GM19328 (cell line): ENCODE measurements at regions not wholly inside any gene's neighbourhood (a gene's known extent, or its start where the extent isn't known, plus 50 kb on each side); places are given as distances from the start of the nearest gene placed in this dataset.

Experiments
- ATAC-seq: cut with Tn5 transposase; IDR thresholded peaks from one replicate; pipeline ENCODE4 v1.9.1; 2021; ENCODE audit warnings: mild to moderate bottlenecking, moderate library complexity; ENCODE audit not compliant: unreplicated experiment

- no peak for ATAC-seq
Observed at GRCh38 chr14:85788470-85789233, 258.7 kb downstream of the FLRT2 start.

GRCh38 chr14:85766295-85766694 is 236.4 kb downstream of the FLRT2 start:
- ATAC-seq: no peak

DNA sequence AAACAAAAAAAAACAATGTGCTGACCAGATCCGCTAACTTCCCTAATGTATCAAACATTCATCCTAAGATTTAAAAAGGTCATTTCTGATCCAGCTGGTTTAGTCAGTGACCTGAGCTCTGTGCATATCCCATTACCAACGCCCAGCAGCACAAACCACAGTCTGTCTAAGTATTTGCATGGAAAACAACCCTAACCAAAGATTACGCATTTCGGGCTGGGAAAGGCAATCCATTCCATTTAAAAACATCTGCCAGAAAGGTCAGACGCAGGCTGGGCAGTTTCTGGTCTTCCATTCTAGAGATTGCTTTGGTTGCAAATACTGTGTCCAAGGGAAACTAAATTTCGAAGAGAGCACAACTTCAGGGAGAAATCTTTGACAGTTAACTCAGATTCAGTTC is 234.9 kb downstream of the FLRT2 start:
- ATAC-seq: no peak

DNA sequence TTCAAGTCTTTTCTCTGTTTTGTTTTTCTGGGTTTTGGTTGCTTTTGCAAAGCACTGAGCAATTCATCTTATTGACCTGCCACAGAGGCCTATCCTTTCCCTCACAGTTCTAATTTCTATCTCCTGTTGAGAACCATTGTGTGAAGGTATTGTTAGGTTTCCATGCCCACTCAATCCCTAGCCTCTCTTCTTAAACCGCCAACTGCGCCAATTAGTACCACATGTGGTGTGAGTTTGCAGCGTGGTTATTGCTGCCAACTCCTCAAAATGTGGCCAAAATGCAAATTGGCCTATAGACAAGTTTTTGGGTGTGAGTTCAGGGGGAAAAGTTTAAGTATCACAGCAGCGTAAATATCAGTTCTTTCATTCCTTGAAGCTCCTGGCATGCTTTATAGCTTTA is 232.6 kb downstream of the FLRT2 start:
- ATAC-seq: no peak

DNA sequence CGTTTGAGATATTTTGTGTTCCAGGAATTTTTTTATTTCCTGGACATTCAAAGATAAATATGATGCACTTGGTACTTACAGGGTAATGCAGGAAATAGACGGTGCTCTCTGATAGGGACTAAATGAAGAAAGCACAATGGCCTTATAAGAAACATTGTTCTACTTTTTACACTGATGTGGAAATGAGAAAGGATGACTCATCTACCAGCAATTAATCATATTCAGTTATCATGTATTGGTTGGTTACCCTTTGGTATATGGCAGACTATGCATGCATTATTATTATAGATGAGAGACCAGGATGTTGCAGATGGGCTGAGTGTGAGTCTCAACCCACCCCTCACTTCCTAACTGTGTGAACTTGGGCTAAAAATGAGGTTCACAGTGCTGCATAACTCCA is 222.2 kb downstream of the FLRT2 start:
- ATAC-seq: no peak

GRCh38 chr14:85744573-85744972 is 214.6 kb downstream of the FLRT2 start:
- ATAC-seq: no peak

- ATAC-seq: no peak
Observed at GRCh38 chr14:85732031-85732430, 202.1 kb downstream of the FLRT2 start.

GRCh38 chr14:85731186-85731585 is 201.2 kb downstream of the FLRT2 start:
- no peak for ATAC-seq

GRCh38 chr14:85728476-85729065 is 198.6 kb downstream of the FLRT2 start:
- ATAC-seq: no peak

DNA sequence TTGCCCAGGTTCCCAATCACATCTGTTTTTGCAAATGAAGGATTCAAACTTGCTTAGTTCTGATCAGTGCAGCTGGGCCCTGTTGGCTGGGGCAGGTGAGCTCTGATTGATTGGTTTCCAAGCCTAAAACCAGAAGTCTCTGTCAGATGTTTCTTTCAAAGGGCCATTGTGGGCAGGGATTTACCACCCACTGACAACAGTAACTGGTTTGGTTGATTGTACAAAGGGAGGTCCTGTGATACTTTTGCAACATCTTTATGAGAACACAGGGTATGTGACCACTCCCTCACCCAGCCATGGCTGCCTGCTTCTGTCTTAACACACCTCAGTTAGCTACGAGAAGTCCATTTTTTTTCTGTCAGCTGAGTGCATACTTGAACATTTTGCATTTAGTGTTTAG is 184.1 kb downstream of the FLRT2 start:
- ATAC-seq: no peak

DNA sequence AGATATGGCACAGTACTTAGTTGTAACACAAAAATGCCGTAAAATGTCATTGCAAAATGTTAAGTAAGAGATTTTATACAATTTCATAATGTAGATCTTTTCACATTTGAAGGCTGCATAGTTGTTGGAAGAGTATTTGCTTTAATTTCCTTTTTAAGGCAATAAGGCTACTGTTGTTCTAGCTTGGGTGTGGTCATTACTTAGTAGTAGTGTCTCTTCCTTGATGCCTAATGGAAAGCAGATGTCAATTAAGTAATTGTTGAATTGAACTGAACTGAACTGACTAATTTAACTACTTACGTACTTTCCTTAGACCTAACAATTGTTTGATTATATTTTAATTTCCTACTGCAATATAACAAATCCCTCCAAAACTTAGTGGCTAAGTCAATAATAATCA is 181.7 kb downstream of the FLRT2 start:
- ATAC-seq: no peak
